GM19463 (cell line): ENCODE measurements at regions not wholly inside any gene's neighbourhood (a gene's known extent, or its start where the extent isn't known, plus 50 kb on each side); places are given as distances from the start of the nearest gene placed in this dataset.
A peak's percentile ranks its signal among the peaks of the same experiment; 100 is the strongest.
"Not testable (repeated sequence)": the region's sequence is repeated elsewhere in the genome, so short reads cannot be mapped to it uniquely, and the experiment has no call there.

Experiments
- ATAC-seq: cut with Tn5 transposase; IDR thresholded peaks from one replicate; pipeline ENCODE4 v1.9.1; 2021; ENCODE audit warnings: mild to moderate bottlenecking, moderate library complexity; ENCODE audit not compliant: unreplicated experiment

GRCh38 chrX:97850911-97851310 is 967.2 kb downstream of the RPA4 start:
- no peak for ATAC-seq

GRCh38 chrX:97854086-97854485 is 970.4 kb downstream of the RPA4 start:
- ATAC-seq = no peak

GRCh38 chrX:97858592-97858991 is 974.9 kb downstream of the RPA4 start:
- ATAC-seq = no peak

- ATAC-seq = no peak
These were observed 976.5 kb downstream of the RPA4 start for GRCh38 chrX:97860226-97860625.

- ATAC-seq = no peak
These were observed 979.6 kb downstream of the RPA4 start for GRCh38 chrX:97863261-97863660.

GRCh38 chrX:97867266-97867665 is 983.6 kb downstream of the RPA4 start:
- no peak for ATAC-seq

GRCh38 chrX:97876697-97877407 is 993.1 kb downstream of the RPA4 start:
- ATAC-seq = no peak

- ATAC-seq = no peak
These were observed 998.6 kb downstream of the RPA4 start for GRCh38 chrX:97882306-97882705.

GRCh38 chrX:97895751-97896150 is 1012.0 kb downstream of the RPA4 start:
- no peak for ATAC-seq

GRCh38 chrX:97897998-97898397 is 1014.3 kb downstream of the RPA4 start:
- ATAC-seq = no peak

- no peak for ATAC-seq
These were observed 1015.1 kb downstream of the RPA4 start for GRCh38 chrX:97898798-97899197.

- ATAC-seq = no peak
These were observed 1024.1 kb downstream of the RPA4 start for GRCh38 chrX:97907791-97908190.

GRCh38 chrX:97909245-97909644 is 1025.5 kb downstream of the RPA4 start:
- peak; percentile 90 for ATAC-seq

- ATAC-seq = not testable (repeated sequence)
These were observed 1031.7 kb downstream of the RPA4 start for GRCh38 chrX:97915390-97915789.

GRCh38 chrX:97921223-97921622 is 1037.5 kb downstream of the RPA4 start:
- ATAC-seq = not testable (repeated sequence)

GRCh38 chrX:97931586-97931985 is 1047.9 kb downstream of the RPA4 start:
- no peak for ATAC-seq

GRCh38 chrX:97936296-97936695 is 1052.6 kb downstream of the RPA4 start:
- ATAC-seq = no peak

GRCh38 chrX:97938706-97939105 is 1055.0 kb downstream of the RPA4 start:
- ATAC-seq = no peak

- no peak for ATAC-seq
These were observed 1084.9 kb downstream of the RPA4 start for GRCh38 chrX:97968376-97969163.

- no peak for ATAC-seq
These were observed 1100.9 kb downstream of the RPA4 start for GRCh38 chrX:97984641-97985040.

GRCh38 chrX:97985096-97985495 is 1101.4 kb downstream of the RPA4 start:
- ATAC-seq = no peak

- ATAC-seq = no peak
These were observed 1104.3 kb downstream of the RPA4 start for GRCh38 chrX:97987979-97988378.
